CD4-positive, alpha-beta T cell (primary cell): ENCODE measurements at regions not wholly inside any gene's neighbourhood (a gene's known extent, or its start where the extent isn't known, plus 50 kb on each side); places are given as distances from the start of the nearest gene placed in this dataset.

Source experiments
- ATAC-seq: fragments of 200-7000 bp; cut with Tn5 transposase; one replicate; pipeline ENCODE4 v1.10.0; 2022; ENCODE audit warnings: mild to moderate bottlenecking; ENCODE audit not compliant: poor library complexity
- CTCF ChIA-PET: fragments of 350-600 bp; sonication (Branson Sonifier 250); formaldehyde crosslinking; loops from one replicate; lab custom pipeline; 2021; ENCODE audit warnings: antibody characterized with exemption, inconsistent platforms; lab: Charles Lee
- POLR2A ChIA-PET: fragments of 350-600 bp; sonication (Branson Sonifier 250); formaldehyde crosslinking; loops from one replicate; lab custom pipeline; 2021; ENCODE audit warnings: antibody characterized with exemption, inconsistent platforms; lab: Charles Lee
- DNase-seq, 14 experiments: peaks; one replicate each; pipeline ENCODE4 v3.0.0-alpha.2; 2013 to 2020; ENCODE audit warnings: mixed read lengths in 2 of 14
- H3K27ac ChIP-seq, 2 donors: one replicate each; pipeline versions ENCODE4 v1.5.1 to v1.7.0; 2013; ENCODE audit warnings: low read length in 2 of 2, low read depth in 1 of 2, mild to moderate bottlenecking in 1 of 2
- H3K27me3 ChIP-seq, 2 experiments: 1 replicate in 1 of 2; 2 replicates in 1 of 2; pipeline versions ENCODE4 v1.6.1 to v1.7.0; 2013; ENCODE audit warnings: low read length in 2 of 2, control low read depth in 1 of 2, mild to moderate bottlenecking in 1 of 2, moderate library complexity in 1 of 2; ENCODE audit not compliant: insufficient read depth in 2 of 2, control insufficient read depth in 1 of 2
- H3K36me3 ChIP-seq: one replicate; pipeline ENCODE4 v1.6.1; 2013; ENCODE audit warnings: low read length, control low read depth; ENCODE audit not compliant: insufficient read depth
- H3K4me1 ChIP-seq: one replicate; pipeline ENCODE4 v1.6.1; 2013; ENCODE audit warnings: low read length, control low read depth; ENCODE audit not compliant: insufficient read depth
- H3K4me3 ChIP-seq: one replicate; pipeline ENCODE4 v1.5.1; 2013; ENCODE audit warnings: mild to moderate bottlenecking, low read length, moderate library complexity
- H3K9me3 ChIP-seq, 2 experiments: 1 replicate in 1 of 2; 2 replicates in 1 of 2; pipeline versions ENCODE4 v1.6.1 to v1.7.0; 2013; ENCODE audit warnings: low read length in 2 of 2, mild to moderate bottlenecking in 2 of 2, control low read depth in 1 of 2, moderate library complexity in 1 of 2; ENCODE audit not compliant: control insufficient read depth in 1 of 2, insufficient read depth in 1 of 2
- H3K27ac Mint-ChIP-seq: one replicate; pipeline ENCODE4 v1.8.0; 2020; ENCODE audit warnings: mixed read lengths
- H3K27me3 Mint-ChIP-seq: one replicate; pipeline ENCODE4 v1.8.0; 2021; ENCODE audit warnings: mixed read lengths
- H3K36me3 Mint-ChIP-seq: one replicate; pipeline ENCODE4 v1.8.0; 2021; ENCODE audit warnings: low read depth, mixed read lengths
- H3K4me1 Mint-ChIP-seq: one replicate; pipeline ENCODE4 v1.8.0; 2021; ENCODE audit warnings: low read depth, mixed read lengths
- H3K4me3 Mint-ChIP-seq: one replicate; pipeline ENCODE4 v1.8.0; 2020; ENCODE audit warnings: mild to moderate bottlenecking, mixed read lengths
- H3K9me3 Mint-ChIP-seq: one replicate; pipeline ENCODE4 v1.8.0; 2020; ENCODE audit warnings: mixed read lengths
- intact Hi-C, 2 experiments: fragments of 100-400 bp; cut with DNase I in 1 of 2; cut with micrococcal nuclease in 1 of 2; formaldehyde crosslinking; loops; one replicate each; pipeline versions ENCODE4 v1.15.1 to v1.9.0; 2023 to 2025; cut with DNase I, micrococcal nuclease
- TF ChIP-seq, protein P1 (sequence below): fragments of 200-600 bp; IDR thresholded peaks from one replicate; pipeline ENCODE4 v1.8.0; 2022; ENCODE audit warnings: antibody characterized with exemption, mild to moderate bottlenecking

GRCh38 chr5:57938174-57938557, 455.6 kb upstream of the ACTBL2 start:
- Histone ChIP-seq H3K27ac (no peak overlapping the region), H3K4me1 (no peaks in the 10 kb centered on the region), H3K36me3 (no peaks in the 10 kb centered on the region), H3K27me3 (peaks cover 0 to 5% of the 10 kb centered on the region in 2 experiments), H3K9me3 (peaks cover 0 to 4% of the 10 kb centered on the region in 2 experiments), H3K4me3 (no peak overlapping the region)
- no peaks in the 10 kb centered on the region for H3K4me1 Mint-ChIP-seq
- no peak overlapping the region for H3K4me3 Mint-ChIP-seq
- POLR2A ChIA-PET, result no interaction called here
- intact Hi-C loops, result no loop called here
- ATAC-seq, result no peak
- CTCF ChIA-PET, result no interaction called here
- H3K9me3 Mint-ChIP-seq, result no peaks in the 10 kb centered on the region
- H3K36me3 Mint-ChIP-seq, result no peaks in the 10 kb centered on the region
- DNase-seq, result no peak
- H3K27ac Mint-ChIP-seq, result no peak overlapping the region
- peaks cover 3% of the 10 kb centered on the region for H3K27me3 Mint-ChIP-seq
- TF ChIP-seq, protein P1, sequence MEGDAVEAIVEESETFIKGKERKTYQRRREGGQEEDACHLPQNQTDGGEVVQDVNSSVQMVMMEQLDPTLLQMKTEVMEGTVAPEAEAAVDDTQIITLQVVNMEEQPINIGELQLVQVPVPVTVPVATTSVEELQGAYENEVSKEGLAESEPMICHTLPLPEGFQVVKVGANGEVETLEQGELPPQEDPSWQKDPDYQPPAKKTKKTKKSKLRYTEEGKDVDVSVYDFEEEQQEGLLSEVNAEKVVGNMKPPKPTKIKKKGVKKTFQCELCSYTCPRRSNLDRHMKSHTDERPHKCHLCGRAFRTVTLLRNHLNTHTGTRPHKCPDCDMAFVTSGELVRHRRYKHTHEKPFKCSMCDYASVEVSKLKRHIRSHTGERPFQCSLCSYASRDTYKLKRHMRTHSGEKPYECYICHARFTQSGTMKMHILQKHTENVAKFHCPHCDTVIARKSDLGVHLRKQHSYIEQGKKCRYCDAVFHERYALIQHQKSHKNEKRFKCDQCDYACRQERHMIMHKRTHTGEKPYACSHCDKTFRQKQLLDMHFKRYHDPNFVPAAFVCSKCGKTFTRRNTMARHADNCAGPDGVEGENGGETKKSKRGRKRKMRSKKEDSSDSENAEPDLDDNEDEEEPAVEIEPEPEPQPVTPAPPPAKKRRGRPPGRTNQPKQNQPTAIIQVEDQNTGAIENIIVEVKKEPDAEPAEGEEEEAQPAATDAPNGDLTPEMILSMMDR, result no peak

- H3K4me1 Mint-ChIP-seq, result no peaks in the 10 kb centered on the region
- H3K9me3 Mint-ChIP-seq, result no peaks in the 10 kb centered on the region
- H3K36me3 ChIP-seq, result no peaks in the 10 kb centered on the region
- H3K27me3 ChIP-seq, result peaks cover 0 to 5% of the 10 kb centered on the region in 2 experiments
- H3K4me3 ChIP-seq, result no peak overlapping the region
- H3K36me3 Mint-ChIP-seq, result no peaks in the 10 kb centered on the region
- intact Hi-C loops, result no loop called here
- POLR2A ChIA-PET, result no interaction called here
- DNase-seq (no peak), ATAC-seq (no peak)
- H3K27ac ChIP-seq, result no peak overlapping the region
- TF ChIP-seq, protein P1, result no peak
- peaks cover 0 to 4% of the 10 kb centered on the region in 2 experiments for H3K9me3 ChIP-seq
- no peaks in the 10 kb centered on the region for H3K4me1 ChIP-seq
- H3K4me3 Mint-ChIP-seq, result no peak overlapping the region
- peaks cover 3% of the 10 kb centered on the region for H3K27me3 Mint-ChIP-seq
- H3K27ac Mint-ChIP-seq, result no peak overlapping the region
- CTCF ChIA-PET, result no interaction called here
Observed at GRCh38 chr5:57937501-57938173, 455.0 kb upstream of the ACTBL2 start.

GRCh38 chr5:57937025-57937424, 454.4 kb upstream of the ACTBL2 start:
- H3K9me3 ChIP-seq, result peaks cover 0 to 4% of the 10 kb centered on the region in 2 experiments
- Mint-ChIP-seq H3K27me3 (peaks cover 3% of the 10 kb centered on the region), H3K9me3 (no peaks in the 10 kb centered on the region), H3K27ac (no peak overlapping the region), H3K4me1 (no peaks in the 10 kb centered on the region), H3K36me3 (no peaks in the 10 kb centered on the region), H3K4me3 (no peak overlapping the region)
- DNase-seq, result no peak
- no peaks in the 10 kb centered on the region for H3K4me1 ChIP-seq
- ChIA-PET POLR2A (no interaction called here), CTCF (no interaction called here)
- peaks cover 0 to 5% of the 10 kb centered on the region in 2 experiments for H3K27me3 ChIP-seq
- no peaks in the 10 kb centered on the region for H3K36me3 ChIP-seq
- intact Hi-C loops, result no loop called here
- TF ChIP-seq, protein P1, result no peak
- H3K4me3 ChIP-seq, result no peak overlapping the region
- no peak overlapping the region for H3K27ac ChIP-seq
- no peak for ATAC-seq
